Ascending aorta (tissue), 2 donors: ENCODE measurements at regions not wholly inside any gene's neighbourhood (a gene's known extent, or its start where the extent isn't known, plus 50 kb on each side); places are given as distances from the start of the nearest gene placed in this dataset.

Experiments
- DNase-seq, 2 donors: peaks; one replicate each; pipeline ENCODE4 v3.0.0-alpha.2; 2019; ENCODE audit warnings: low spot score in 2 of 2
- H3K27ac ChIP-seq, 2 donors: fragments of 200-600 bp; sonication (generic); one replicate each; pipeline ENCODE4 v1.5.1; 2016 to 2017; ENCODE audit warnings: mild to moderate bottlenecking in 1 of 2
- H3K27me3 ChIP-seq: fragments of 200-600 bp; sonication (generic); one replicate; pipeline ENCODE4 v1.5.1; 2017
- H3K36me3 ChIP-seq, 2 donors: fragments of 200-600 bp; sonication (generic); one replicate each; pipeline ENCODE4 v1.5.1; 2016
- H3K4me1 ChIP-seq, 2 donors: fragments of 200-600 bp; sonication (generic); one replicate each; pipeline ENCODE4 v1.5.1; 2016 to 2017; ENCODE audit warnings: mild to moderate bottlenecking in 1 of 2
- H3K4me3 ChIP-seq, 2 donors: fragments of 200-600 bp; sonication (generic); one replicate each; pipeline ENCODE4 v1.5.1; 2016 to 2017; ENCODE audit warnings: mild to moderate bottlenecking in 1 of 2
- H3K9me3 ChIP-seq, 2 donors: fragments of 200-600 bp; sonication (generic); one replicate each; pipeline ENCODE4 v1.5.1; 2016
- intact Hi-C: fragments of 100-400 bp; cut with DNase I; formaldehyde crosslinking; loops from one replicate; pipeline ENCODE4 v1.15.1; 2023
- TF ChIP-seq, protein P1 (sequence below), 3 experiments: fragments of 200-600 bp in 2 of 3; fragments of 450-650 bp in 1 of 3; sonication (generic) in 2 of 3; IDR thresholded peaks; one replicate each; pipeline ENCODE4 v1.5.1; 2016 to 2019; ENCODE audit warnings: antibody characterized with exemption in 3 of 3, mild to moderate bottlenecking in 1 of 3, moderate library complexity in 1 of 3

DNA sequence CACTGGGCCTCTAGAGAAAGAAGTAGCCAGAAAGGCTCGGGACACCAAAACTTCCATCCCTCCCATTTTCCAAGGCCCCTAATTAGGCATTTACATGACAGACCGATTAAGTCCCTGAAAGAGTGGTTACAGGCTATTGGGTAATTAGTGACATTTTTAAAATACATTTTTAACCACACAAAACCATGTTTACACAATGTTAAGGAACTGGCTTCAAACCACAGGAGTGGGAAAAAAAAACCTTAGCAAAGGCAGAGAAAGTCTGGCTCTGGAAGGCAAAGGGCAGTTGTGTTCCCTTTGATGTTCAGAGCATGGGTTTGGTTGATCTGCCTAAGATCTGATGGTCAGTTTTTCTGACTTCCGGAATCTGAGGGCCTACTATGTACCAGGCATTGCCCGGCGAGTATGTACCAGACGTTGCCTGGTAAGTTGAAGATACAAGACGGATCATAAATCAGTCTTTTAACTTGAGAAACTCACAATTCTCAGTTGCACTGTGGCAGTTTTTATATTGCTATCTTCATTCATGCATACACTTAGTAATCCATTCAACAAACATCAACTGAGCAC lies 576.5 kb downstream of the MED13L start:
- TF ChIP-seq, protein P1, sequence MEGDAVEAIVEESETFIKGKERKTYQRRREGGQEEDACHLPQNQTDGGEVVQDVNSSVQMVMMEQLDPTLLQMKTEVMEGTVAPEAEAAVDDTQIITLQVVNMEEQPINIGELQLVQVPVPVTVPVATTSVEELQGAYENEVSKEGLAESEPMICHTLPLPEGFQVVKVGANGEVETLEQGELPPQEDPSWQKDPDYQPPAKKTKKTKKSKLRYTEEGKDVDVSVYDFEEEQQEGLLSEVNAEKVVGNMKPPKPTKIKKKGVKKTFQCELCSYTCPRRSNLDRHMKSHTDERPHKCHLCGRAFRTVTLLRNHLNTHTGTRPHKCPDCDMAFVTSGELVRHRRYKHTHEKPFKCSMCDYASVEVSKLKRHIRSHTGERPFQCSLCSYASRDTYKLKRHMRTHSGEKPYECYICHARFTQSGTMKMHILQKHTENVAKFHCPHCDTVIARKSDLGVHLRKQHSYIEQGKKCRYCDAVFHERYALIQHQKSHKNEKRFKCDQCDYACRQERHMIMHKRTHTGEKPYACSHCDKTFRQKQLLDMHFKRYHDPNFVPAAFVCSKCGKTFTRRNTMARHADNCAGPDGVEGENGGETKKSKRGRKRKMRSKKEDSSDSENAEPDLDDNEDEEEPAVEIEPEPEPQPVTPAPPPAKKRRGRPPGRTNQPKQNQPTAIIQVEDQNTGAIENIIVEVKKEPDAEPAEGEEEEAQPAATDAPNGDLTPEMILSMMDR (IDR thresholded peaks at IDR 0.05) = no peak
- Histone ChIP-seq H3K9me3 (no peaks in the 10 kb centered on the region), H3K36me3 (no peaks in the 10 kb centered on the region), H3K27ac (no peak overlapping the region), H3K4me3 (no peak overlapping the region), H3K4me1 (no peaks in the 10 kb centered on the region), H3K27me3 (no peaks in the 10 kb centered on the region)
- DNase-seq = no peak
- intact Hi-C loops = no loop called here

DNA sequence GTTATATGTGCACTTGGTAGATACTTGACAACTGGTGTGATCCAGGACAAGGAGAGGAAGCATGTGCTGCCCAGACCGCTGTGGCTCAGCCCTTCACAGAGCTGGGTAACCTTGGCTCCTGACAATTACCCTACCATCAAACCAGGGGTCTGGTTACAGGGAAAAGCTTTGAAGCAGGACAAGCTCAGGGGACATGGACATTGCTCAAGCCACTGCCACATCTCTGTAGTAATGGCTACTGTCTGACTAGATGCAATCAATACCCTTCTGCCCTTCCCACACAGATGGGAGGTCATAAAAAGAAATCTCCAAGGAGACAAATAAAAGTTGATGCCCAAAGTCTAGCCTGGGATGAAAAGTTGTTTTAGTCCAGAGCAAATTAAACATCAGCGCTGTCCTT lies 577.4 kb downstream of the MED13L start:
- Histone ChIP-seq H3K9me3 (no peaks in the 10 kb centered on the region), H3K27ac (no peak overlapping the region), H3K4me1 (no peaks in the 10 kb centered on the region), H3K4me3 (no peak overlapping the region), H3K27me3 (no peaks in the 10 kb centered on the region), H3K36me3 (no peaks in the 10 kb centered on the region)
- intact Hi-C loops = no loop called here
- DNase-seq = no peak
- TF ChIP-seq, protein P1 (IDR thresholded peaks at IDR 0.05) = no peak

DNA sequence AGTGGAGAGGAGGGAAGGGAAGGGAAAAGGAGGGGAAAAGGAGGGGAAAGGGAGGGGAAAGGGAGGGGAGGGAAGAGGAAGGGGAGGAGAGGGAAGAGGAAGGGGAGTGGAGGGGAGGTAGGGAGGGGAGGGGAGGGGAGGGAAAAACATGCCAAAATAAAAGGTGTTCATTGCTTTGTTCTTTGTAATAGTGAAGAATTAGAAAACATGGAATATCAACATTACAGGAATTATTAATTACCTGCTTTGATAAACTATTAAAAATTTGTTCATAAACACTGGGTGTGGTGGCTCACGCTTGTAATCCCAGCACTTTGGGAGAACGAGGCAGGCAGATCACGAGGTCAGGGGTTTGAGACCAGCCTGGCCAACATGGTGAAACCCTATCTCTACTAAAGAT lies 579.2 kb downstream of the MED13L start:
- intact Hi-C loops = no loop called here
- H3K27me3 ChIP-seq = no peaks in the 10 kb centered on the region
- no peaks in the 10 kb centered on the region for H3K4me1 ChIP-seq
- no peak overlapping the region for H3K4me3 ChIP-seq
- TF ChIP-seq, protein P1 (IDR thresholded peaks at IDR 0.05) = no peak
- no peak overlapping the region for H3K27ac ChIP-seq
- no peaks in the 10 kb centered on the region for H3K36me3 ChIP-seq
- DNase-seq = no peak
- no peaks in the 10 kb centered on the region for H3K9me3 ChIP-seq

DNA sequence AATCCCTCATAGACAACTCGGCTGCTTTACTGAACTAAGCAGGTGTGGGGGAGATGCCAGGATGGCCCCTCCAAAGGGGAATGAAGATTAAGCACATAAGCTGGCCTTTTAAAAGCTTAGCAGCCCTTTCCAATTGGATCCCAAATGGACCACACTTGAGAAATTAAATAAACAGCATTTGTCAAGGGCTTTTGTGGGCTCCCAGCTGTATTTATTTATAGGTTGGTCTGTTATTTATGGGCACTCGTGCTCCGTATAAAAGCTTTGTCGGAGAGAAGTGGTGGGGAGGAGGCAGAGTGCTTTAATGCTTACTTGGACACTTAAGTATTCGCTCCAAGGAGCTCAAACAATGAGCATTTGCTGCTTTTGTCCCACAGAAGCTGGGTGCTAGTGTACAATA lies 580.2 kb downstream of the MED13L start:
- intact Hi-C loops = no loop called here
- Histone ChIP-seq H3K4me1 (no peaks in the 10 kb centered on the region), H3K36me3 (no peaks in the 10 kb centered on the region), H3K27ac (no peak overlapping the region), H3K4me3 (no peak overlapping the region), H3K9me3 (no peaks in the 10 kb centered on the region), H3K27me3 (no peaks in the 10 kb centered on the region)
- DNase-seq = no peak
- TF ChIP-seq, protein P1 (IDR thresholded peaks at IDR 0.05) = no peak

DNA sequence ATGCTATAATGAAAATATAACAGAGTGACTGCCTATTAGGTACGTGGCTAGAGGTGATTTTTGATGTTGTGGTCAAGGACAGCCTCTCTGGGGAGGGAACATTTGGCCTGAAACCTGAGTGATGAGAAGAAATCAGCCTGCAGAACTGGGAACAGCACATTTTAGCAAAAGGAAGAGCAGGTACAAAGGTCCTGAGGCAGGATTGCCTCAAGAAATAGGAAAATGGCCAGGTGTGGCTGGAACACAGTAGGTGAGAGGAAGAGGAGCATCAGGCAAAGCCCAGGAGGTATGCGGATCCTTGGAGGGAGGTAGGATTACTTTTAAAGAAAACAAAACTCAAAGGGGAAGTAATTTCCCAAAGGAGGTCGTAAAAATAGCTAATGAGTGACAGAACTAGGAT lies 582.9 kb downstream of the MED13L start:
- Histone ChIP-seq H3K27ac (no peak overlapping the region), H3K4me1 (no peaks in the 10 kb centered on the region), H3K27me3 (no peaks in the 10 kb centered on the region), H3K4me3 (no peak overlapping the region), H3K9me3 (no peaks in the 10 kb centered on the region), H3K36me3 (no peaks in the 10 kb centered on the region)
- DNase-seq = no peak
- intact Hi-C loops = no loop called here
- TF ChIP-seq, protein P1 (IDR thresholded peaks at IDR 0.05) = no peak

DNA sequence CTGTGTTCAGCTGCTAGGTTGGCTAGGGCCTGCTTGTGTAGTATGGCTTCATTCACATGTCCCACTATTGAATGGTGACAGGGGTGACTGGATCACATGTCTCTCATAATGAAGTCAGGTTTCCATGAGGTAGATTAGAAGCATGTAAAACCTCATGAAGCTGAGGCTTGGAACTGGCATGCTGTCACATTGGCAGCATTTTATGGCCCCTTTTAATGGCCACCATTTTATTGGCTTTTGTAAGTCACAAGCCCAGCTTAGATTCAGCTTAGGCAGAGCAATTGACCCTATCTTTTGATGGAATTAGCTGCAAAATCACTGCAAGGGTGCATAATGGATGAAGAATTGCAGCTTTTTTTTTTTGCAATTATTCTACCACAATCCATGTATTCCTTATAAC lies 583.5 kb downstream of the MED13L start:
- no peak overlapping the region for H3K4me3 ChIP-seq
- no peaks in the 10 kb centered on the region for H3K4me1 ChIP-seq
- H3K27ac ChIP-seq = no peak overlapping the region
- intact Hi-C loops = no loop called here
- no peaks in the 10 kb centered on the region for H3K36me3 ChIP-seq
- TF ChIP-seq, protein P1 (IDR thresholded peaks at IDR 0.05) = no peak
- H3K9me3 ChIP-seq = no peaks in the 10 kb centered on the region
- H3K27me3 ChIP-seq = no peaks in the 10 kb centered on the region
- no peak for DNase-seq
